Sigmoid colon (tissue), 4 donors: ENCODE measurements at regions not wholly inside any gene's neighbourhood (a gene's known extent, or its start where the extent isn't known, plus 50 kb on each side); places are given as distances from the start of the nearest gene placed in this dataset.

Experiments
- CTCF ChIP-seq, 4 experiments: fragments of 450-650 bp in 3 of 4; fragments of 200-600 bp in 1 of 4; IDR thresholded peaks; one replicate each; pipeline ENCODE4 v1.5.1; 2016 to 2019; ENCODE audit warnings: antibody characterized with exemption in 4 of 4, mild to moderate bottlenecking in 3 of 4, moderate library complexity in 2 of 4
- POLR2A ChIP-seq, 2 donors: fragments of 450-650 bp; IDR thresholded peaks; one replicate each; pipeline ENCODE4 v1.6.1; 2016; ENCODE audit warnings: antibody characterized with exemption in 2 of 2, mild to moderate bottlenecking in 2 of 2, moderate library complexity in 2 of 2
- POLR2AphosphoS5 ChIP-seq, 4 donors: sonication (generic); formaldehyde crosslinking; IDR thresholded peaks; one replicate each; pipeline ENCODE4 v1.6.1; 2017; ENCODE audit warnings: antibody characterized with exemption in 4 of 4

DNA sequence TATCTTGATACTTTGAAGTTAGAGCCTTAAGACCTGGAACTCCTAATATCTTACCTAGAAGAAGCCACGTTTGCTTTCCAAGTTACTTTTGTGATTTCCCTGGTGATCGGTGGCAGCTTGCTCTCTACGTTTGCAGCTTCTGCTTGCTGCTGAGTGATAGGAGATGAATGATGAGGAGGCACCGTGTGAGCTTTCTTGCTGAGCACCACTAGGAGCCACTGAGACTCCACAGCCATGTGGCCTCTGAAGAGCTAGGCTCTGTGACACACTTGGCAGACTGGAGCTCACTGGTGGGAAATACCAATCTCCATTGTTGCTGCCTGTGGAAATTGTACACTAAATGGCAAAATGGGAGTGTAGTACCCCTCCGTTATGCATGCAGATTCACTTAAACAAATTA, 161.8 kb downstream of the IBTK start:
- TF ChIP-seq POLR2A (IDR thresholded peaks at IDR 0.05) (no peak), CTCF (IDR thresholded peaks at IDR 0.05) (no peak), POLR2AphosphoS5 (IDR thresholded peaks at IDR 0.05) (no peak)
